WTC11 (cell line): ENCODE measurements at regions not wholly inside any gene's neighbourhood (a gene's known extent, or its start where the extent isn't known, plus 50 kb on each side); places are given as distances from the start of the nearest gene placed in this dataset.

Experiments used
- ATAC-seq: fragments of 200-7000 bp; cut with Tn5 transposase; 2 replicates; pipeline ENCODE4 v1.10.0; 2021; ENCODE audit warnings: mild to moderate bottlenecking, moderate library complexity
- CTCF ChIA-PET: fragments of 300-600 bp; sonication (Branson Sonifier 250); formaldehyde crosslinking; loops from one replicate; lab custom pipeline; 2021; ENCODE audit warnings: antibody characterized with exemption; lab: Charles Lee
- POLR2A ChIA-PET: fragments of 350-600 bp; sonication (Branson Sonifier 250); formaldehyde crosslinking; loops from one replicate; lab custom pipeline; 2021; ENCODE audit warnings: antibody characterized with exemption; lab: Charles Lee
- DNase-seq: peaks from one replicate; pipeline ENCODE4 v3.0.0; 2021; ENCODE audit warnings: low spot score
- H3K27ac Mint-ChIP-seq: 2 replicates; pipeline ENCODE4 v1.8.0; 2021; ENCODE audit warnings: mixed read lengths
- H3K27me3 Mint-ChIP-seq: 2 replicates; pipeline ENCODE4 v1.8.0; 2021; ENCODE audit warnings: low read depth, mild to moderate bottlenecking, moderate library complexity, mixed read lengths
- H3K36me3 Mint-ChIP-seq: 2 replicates; pipeline ENCODE4 v1.8.0; 2021; ENCODE audit warnings: mixed read lengths
- H3K4me1 Mint-ChIP-seq: 2 replicates; pipeline ENCODE4 v1.8.0; 2022; ENCODE audit warnings: mixed read lengths
- H3K4me3 Mint-ChIP-seq: 2 replicates; pipeline ENCODE4 v1.8.0; 2021; ENCODE audit warnings: mild to moderate bottlenecking, moderate library complexity, mixed read lengths
- H3K9me3 Mint-ChIP-seq: 2 replicates; pipeline ENCODE4 v1.8.0; 2021; ENCODE audit warnings: mixed read lengths
- ATF1 ChIP-seq: sonication (generic); formaldehyde crosslinking; IDR thresholded peaks from 2 replicates; pipeline ENCODE4 v1.8.1; 2023; ENCODE audit warnings: mild to moderate bottlenecking, moderate library complexity, missing genetic modification reagents
- CTCF ChIP-seq: fragments of 200-600 bp; IDR thresholded peaks from 2 replicates; pipeline ENCODE4 v1.8.0; 2022; ENCODE audit warnings: antibody characterized with exemption
- GTF2I ChIP-seq: fragments of 250-450 bp; sonication (Bioruptor Pico); conservative IDR thresholded peaks from 2 replicates; pipeline ENCODE4 v1.4.0; 2021; ENCODE audit warnings: mild to moderate bottlenecking
- HMGXB4 ChIP-seq: sonication (generic); formaldehyde crosslinking; IDR thresholded peaks from 2 replicates; pipeline ENCODE4 v1.8.1; 2023; ENCODE audit warnings: mild to moderate bottlenecking, moderate library complexity, missing genetic modification reagents
- IRF2 ChIP-seq: sonication (generic); formaldehyde crosslinking; IDR thresholded peaks from 2 replicates; pipeline ENCODE4 v1.8.0; 2022; ENCODE audit warnings: low read depth, missing genetic modification reagents, borderline replicate concordance
- NR2C2 ChIP-seq: sonication (generic); formaldehyde crosslinking; IDR thresholded peaks from 2 replicates; pipeline ENCODE4 v1.8.0; 2022; ENCODE audit warnings: mild to moderate bottlenecking, missing genetic modification reagents
- ZNF396 ChIP-seq: fragments of 250-450 bp; sonication (Bioruptor Pico); IDR thresholded peaks from 2 replicates; pipeline ENCODE4 v1.8.0; 2021; ENCODE audit warnings: mild to moderate bottlenecking, moderate library complexity, borderline replicate concordance
- ZNF512 ChIP-seq: sonication (generic); formaldehyde crosslinking; IDR thresholded peaks from 2 replicates; pipeline ENCODE4 v1.8.1; 2022; ENCODE audit warnings: missing genetic modification reagents, borderline replicate concordance
- ZNF532 ChIP-seq: fragments of 250-450 bp; sonication (Bioruptor Pico); IDR thresholded peaks from 2 replicates; pipeline ENCODE4 v1.9.0; 2021; ENCODE audit warnings: mild to moderate bottlenecking, borderline replicate concordance
- TF ChIP-seq, protein P1 (sequence below): sonication (generic); formaldehyde crosslinking; IDR thresholded peaks from 2 replicates; pipeline ENCODE4 v1.8.0; 2022; ENCODE audit warnings: mild to moderate bottlenecking, missing genetic modification reagents
- TF ChIP-seq, protein P2 (sequence below): fragments of 250-450 bp; sonication (Bioruptor Pico); IDR thresholded peaks from 2 replicates; pipeline ENCODE4 v1.8.0; 2021; ENCODE audit warnings: mild to moderate bottlenecking
- TF ChIP-seq, protein P3 (sequence below): sonication (generic); formaldehyde crosslinking; IDR thresholded peaks from 2 replicates; pipeline ENCODE4 v1.8.0; 2022; ENCODE audit warnings: missing genetic modification reagents
- TF ChIP-seq, protein P4 (sequence below): sonication (generic); formaldehyde crosslinking; IDR thresholded peaks from 2 replicates; pipeline ENCODE4 v1.8.0; 2023; ENCODE audit warnings: missing genetic modification reagents
- TF ChIP-seq, protein P5 (sequence below): sonication (generic); formaldehyde crosslinking; IDR thresholded peaks from 2 replicates; pipeline ENCODE4 v1.8.1; 2023; ENCODE audit warnings: mild to moderate bottlenecking, missing genetic modification reagents, borderline replicate concordance

GRCh38 chr16:52247737-52248136 lies 299.2 kb downstream of the TOX3 start (continued):
- TF ChIP-seq, protein P1, sequence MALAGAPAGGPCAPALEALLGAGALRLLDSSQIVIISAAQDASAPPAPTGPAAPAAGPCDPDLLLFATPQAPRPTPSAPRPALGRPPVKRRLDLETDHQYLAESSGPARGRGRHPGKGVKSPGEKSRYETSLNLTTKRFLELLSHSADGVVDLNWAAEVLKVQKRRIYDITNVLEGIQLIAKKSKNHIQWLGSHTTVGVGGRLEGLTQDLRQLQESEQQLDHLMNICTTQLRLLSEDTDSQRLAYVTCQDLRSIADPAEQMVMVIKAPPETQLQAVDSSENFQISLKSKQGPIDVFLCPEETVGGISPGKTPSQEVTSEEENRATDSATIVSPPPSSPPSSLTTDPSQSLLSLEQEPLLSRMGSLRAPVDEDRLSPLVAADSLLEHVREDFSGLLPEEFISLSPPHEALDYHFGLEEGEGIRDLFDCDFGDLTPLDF (CRISPR knock-in tag), result no peak
- TF ChIP-seq, protein P2, sequence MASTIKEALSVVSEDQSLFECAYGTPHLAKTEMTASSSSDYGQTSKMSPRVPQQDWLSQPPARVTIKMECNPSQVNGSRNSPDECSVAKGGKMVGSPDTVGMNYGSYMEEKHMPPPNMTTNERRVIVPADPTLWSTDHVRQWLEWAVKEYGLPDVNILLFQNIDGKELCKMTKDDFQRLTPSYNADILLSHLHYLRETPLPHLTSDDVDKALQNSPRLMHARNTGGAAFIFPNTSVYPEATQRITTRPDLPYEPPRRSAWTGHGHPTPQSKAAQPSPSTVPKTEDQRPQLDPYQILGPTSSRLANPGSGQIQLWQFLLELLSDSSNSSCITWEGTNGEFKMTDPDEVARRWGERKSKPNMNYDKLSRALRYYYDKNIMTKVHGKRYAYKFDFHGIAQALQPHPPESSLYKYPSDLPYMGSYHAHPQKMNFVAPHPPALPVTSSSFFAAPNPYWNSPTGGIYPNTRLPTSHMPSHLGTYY (CRISPR knock-in tag), result no peak

DNA sequence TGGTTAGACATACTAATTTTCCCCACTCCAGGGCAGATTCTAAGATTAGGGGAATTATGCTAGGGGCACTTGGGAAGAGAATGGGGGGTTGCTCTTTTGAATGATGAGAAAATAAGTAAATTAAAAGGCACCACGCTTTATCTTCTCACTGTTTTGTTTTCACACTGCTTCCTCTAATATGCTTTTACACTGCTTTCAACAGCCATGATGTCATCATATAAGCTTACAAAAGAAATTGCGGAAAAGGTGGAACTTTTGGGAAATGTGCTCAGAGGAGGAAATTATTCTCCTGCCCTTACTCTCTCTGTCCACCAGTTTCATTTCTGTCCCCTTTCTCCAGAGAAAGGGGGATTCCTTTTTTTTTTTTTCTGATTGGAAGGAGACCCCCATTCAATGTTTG lies 308.2 kb downstream of the TOX3 start:
- no peaks in the 10 kb centered on the region; the same call in 1 of the 2 replicates for H3K36me3 Mint-ChIP-seq
- TF ChIP-seq, protein P3, sequence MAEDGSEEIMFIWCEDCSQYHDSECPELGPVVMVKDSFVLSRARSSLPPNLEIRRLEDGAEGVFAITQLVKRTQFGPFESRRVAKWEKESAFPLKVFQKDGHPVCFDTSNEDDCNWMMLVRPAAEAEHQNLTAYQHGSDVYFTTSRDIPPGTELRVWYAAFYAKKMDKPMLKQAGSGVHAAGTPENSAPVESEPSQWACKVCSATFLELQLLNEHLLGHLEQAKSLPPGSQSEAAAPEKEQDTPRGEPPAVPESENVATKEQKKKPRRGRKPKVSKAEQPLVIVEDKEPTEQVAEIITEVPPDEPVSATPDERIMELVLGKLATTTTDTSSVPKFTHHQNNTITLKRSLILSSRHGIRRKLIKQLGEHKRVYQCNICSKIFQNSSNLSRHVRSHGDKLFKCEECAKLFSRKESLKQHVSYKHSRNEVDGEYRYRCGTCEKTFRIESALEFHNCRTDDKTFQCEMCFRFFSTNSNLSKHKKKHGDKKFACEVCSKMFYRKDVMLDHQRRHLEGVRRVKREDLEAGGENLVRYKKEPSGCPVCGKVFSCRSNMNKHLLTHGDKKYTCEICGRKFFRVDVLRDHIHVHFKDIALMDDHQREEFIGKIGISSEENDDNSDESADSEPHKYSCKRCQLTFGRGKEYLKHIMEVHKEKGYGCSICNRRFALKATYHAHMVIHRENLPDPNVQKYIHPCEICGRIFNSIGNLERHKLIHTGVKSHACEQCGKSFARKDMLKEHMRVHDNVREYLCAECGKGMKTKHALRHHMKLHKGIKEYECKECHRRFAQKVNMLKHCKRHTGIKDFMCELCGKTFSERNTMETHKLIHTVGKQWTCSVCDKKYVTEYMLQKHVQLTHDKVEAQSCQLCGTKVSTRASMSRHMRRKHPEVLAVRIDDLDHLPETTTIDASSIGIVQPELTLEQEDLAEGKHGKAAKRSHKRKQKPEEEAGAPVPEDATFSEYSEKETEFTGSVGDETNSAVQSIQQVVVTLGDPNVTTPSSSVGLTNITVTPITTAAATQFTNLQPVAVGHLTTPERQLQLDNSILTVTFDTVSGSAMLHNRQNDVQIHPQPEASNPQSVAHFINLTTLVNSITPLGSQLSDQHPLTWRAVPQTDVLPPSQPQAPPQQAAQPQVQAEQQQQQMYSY (CRISPR knock-in tag), result no peak
- TF ChIP-seq, protein P4, sequence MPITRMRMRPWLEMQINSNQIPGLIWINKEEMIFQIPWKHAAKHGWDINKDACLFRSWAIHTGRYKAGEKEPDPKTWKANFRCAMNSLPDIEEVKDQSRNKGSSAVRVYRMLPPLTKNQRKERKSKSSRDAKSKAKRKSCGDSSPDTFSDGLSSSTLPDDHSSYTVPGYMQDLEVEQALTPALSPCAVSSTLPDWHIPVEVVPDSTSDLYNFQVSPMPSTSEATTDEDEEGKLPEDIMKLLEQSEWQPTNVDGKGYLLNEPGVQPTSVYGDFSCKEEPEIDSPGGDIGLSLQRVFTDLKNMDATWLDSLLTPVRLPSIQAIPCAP, result no peak
- TF ChIP-seq IRF2, result no peak
- TF ChIP-seq ZNF532, result no peak
- TF ChIP-seq, protein P5, sequence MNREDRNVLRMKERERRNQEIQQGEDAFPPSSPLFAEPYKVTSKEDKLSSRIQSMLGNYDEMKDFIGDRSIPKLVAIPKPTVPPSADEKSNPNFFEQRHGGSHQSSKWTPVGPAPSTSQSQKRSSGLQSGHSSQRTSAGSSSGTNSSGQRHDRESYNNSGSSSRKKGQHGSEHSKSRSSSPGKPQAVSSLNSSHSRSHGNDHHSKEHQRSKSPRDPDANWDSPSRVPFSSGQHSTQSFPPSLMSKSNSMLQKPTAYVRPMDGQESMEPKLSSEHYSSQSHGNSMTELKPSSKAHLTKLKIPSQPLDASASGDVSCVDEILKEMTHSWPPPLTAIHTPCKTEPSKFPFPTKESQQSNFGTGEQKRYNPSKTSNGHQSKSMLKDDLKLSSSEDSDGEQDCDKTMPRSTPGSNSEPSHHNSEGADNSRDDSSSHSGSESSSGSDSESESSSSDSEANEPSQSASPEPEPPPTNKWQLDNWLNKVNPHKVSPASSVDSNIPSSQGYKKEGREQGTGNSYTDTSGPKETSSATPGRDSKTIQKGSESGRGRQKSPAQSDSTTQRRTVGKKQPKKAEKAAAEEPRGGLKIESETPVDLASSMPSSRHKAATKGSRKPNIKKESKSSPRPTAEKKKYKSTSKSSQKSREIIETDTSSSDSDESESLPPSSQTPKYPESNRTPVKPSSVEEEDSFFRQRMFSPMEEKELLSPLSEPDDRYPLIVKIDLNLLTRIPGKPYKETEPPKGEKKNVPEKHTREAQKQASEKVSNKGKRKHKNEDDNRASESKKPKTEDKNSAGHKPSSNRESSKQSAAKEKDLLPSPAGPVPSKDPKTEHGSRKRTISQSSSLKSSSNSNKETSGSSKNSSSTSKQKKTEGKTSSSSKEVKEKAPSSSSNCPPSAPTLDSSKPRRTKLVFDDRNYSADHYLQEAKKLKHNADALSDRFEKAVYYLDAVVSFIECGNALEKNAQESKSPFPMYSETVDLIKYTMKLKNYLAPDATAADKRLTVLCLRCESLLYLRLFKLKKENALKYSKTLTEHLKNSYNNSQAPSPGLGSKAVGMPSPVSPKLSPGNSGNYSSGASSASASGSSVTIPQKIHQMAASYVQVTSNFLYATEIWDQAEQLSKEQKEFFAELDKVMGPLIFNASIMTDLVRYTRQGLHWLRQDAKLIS, result no peak
- TF ChIP-seq ZNF512 (CRISPR knock-in tag), result no peak
- no peak for TF ChIP-seq GTF2I
- no peak for TF ChIP-seq ZNF396 (CRISPR knock-in tag)
- no peak for TF ChIP-seq HMGXB4
- TF ChIP-seq CTCF, result no peak
- no peak for TF ChIP-seq NR2C2
- TF ChIP-seq ATF1 (CRISPR knock-in tag), result no peak
- TF ChIP-seq, all 79 proteins: peak for 0
- CTCF ChIA-PET, result interaction anchor here (1.0 kb wide), 1 partner anchor 47 kb away, joined by 3 read pairs; no protein-coding TSS in a partner anchor
- H3K27me3 Mint-ChIP-seq, result no peaks in the 10 kb centered on the region; the same call in 1 of the 2 replicates
- no peak for ATAC-seq
- no peak for DNase-seq
- H3K9me3 Mint-ChIP-seq, result peaks cover 20% of the 10 kb centered on the region
- peaks cover 11% of the 10 kb centered on the region for H3K4me1 Mint-ChIP-seq
- H3K4me3 Mint-ChIP-seq, result no peak overlapping the region
- no peak overlapping the region for H3K27ac Mint-ChIP-seq
- POLR2A ChIA-PET, result no interaction called here
